Activated T-helper 1 cell treated with anti-CD3 and anti-CD28 coated beads, Interleukin-12 subunit alpha, Interleukin-12 subunit beta, Interleukin-2, Interleukin-4 antibody, amounts not matched to agents 30 ng/mL and 10 ng/mL and 1 ng/mL, durations not matched to agents 14 hours and 24 hours and 36 hours (primary cell): ENCODE measurements at regions not wholly inside any gene's neighbourhood (a gene's known extent, or its start where the extent isn't known, plus 50 kb on each side); places are given as distances from the start of the nearest gene placed in this dataset.

Experiments used
- DNase-seq: peaks from one replicate; pipeline ENCODE4 v3.0.0; 2021; ENCODE audit warnings: low spot score
- H3K27ac Mint-ChIP-seq: one replicate; pipeline ENCODE4 v1.8.0; 2021; ENCODE audit warnings: mild to moderate bottlenecking, mixed read lengths
- H3K27me3 Mint-ChIP-seq: one replicate; pipeline ENCODE4 v1.8.0; 2022; ENCODE audit warnings: mild to moderate bottlenecking, moderate library complexity, mixed read lengths; ENCODE audit not compliant: insufficient read depth
- H3K36me3 Mint-ChIP-seq: one replicate; pipeline ENCODE4 v1.8.0; 2021; ENCODE audit warnings: low read depth, mixed read lengths
- H3K4me1 Mint-ChIP-seq: one replicate; pipeline ENCODE4 v1.8.0; 2021; ENCODE audit warnings: low read depth, mixed read lengths
- H3K4me3 Mint-ChIP-seq: one replicate; pipeline ENCODE4 v1.8.0; 2021; ENCODE audit warnings: mild to moderate bottlenecking, moderate library complexity, mixed read lengths
- H3K9me3 Mint-ChIP-seq: one replicate; pipeline ENCODE4 v1.8.0; 2021; ENCODE audit warnings: mixed read lengths
- intact Hi-C: fragments of 100-400 bp; cut with micrococcal nuclease; formaldehyde crosslinking; loops from one replicate; pipeline ENCODE4 v1.15.1; 2024

GRCh38 chr15:39460748-39461147 is 120.1 kb upstream of the THBS1 start:
- H3K27ac Mint-ChIP-seq, result no peak overlapping the region
- DNase-seq, result no peak
- intact Hi-C loops, result no loop called here
- no peaks in the 10 kb centered on the region for H3K27me3 Mint-ChIP-seq
- no peaks in the 10 kb centered on the region for H3K4me1 Mint-ChIP-seq
- H3K9me3 Mint-ChIP-seq, result no peaks in the 10 kb centered on the region
- H3K36me3 Mint-ChIP-seq, result no peaks in the 10 kb centered on the region
- no peak overlapping the region for H3K4me3 Mint-ChIP-seq

- intact Hi-C loops, result no loop called here
- Mint-ChIP-seq H3K27ac (no peak overlapping the region), H3K36me3 (no peaks in the 10 kb centered on the region), H3K9me3 (no peaks in the 10 kb centered on the region), H3K4me1 (no peaks in the 10 kb centered on the region), H3K4me3 (no peak overlapping the region), H3K27me3 (no peaks in the 10 kb centered on the region)
- DNase-seq, result no peak
Measured at GRCh38 chr15:39461536-39462130, 119.2 kb upstream of the THBS1 start.

GRCh38 chr15:39462691-39463090 is 118.2 kb upstream of the THBS1 start:
- no peak for DNase-seq
- Mint-ChIP-seq H3K36me3 (no peaks in the 10 kb centered on the region), H3K4me3 (no peak overlapping the region), H3K9me3 (no peaks in the 10 kb centered on the region), H3K27me3 (no peaks in the 10 kb centered on the region), H3K4me1 (no peaks in the 10 kb centered on the region), H3K27ac (no peak overlapping the region)
- intact Hi-C loops, result no loop called here

GRCh38 chr15:39465843-39466749 is 114.8 kb upstream of the THBS1 start:
- Mint-ChIP-seq H3K27me3 (no peaks in the 10 kb centered on the region), H3K9me3 (no peaks in the 10 kb centered on the region), H3K27ac (no peak overlapping the region), H3K4me3 (no peak overlapping the region), H3K36me3 (no peaks in the 10 kb centered on the region), H3K4me1 (no peaks in the 10 kb centered on the region)
- no peak for DNase-seq
- intact Hi-C loops, result no loop called here

- Mint-ChIP-seq H3K4me3 (no peak overlapping the region), H3K4me1 (no peaks in the 10 kb centered on the region), H3K27me3 (no peaks in the 10 kb centered on the region), H3K9me3 (no peaks in the 10 kb centered on the region), H3K27ac (no peak overlapping the region), H3K36me3 (no peaks in the 10 kb centered on the region)
- no peak for DNase-seq
- intact Hi-C loops, result no loop called here
Measured at GRCh38 chr15:39466750-39467105, 114.2 kb upstream of the THBS1 start.

- Mint-ChIP-seq H3K4me3 (no peak overlapping the region), H3K9me3 (no peaks in the 10 kb centered on the region), H3K4me1 (no peaks in the 10 kb centered on the region), H3K27me3 (no peaks in the 10 kb centered on the region), H3K27ac (no peak overlapping the region), H3K36me3 (no peaks in the 10 kb centered on the region)
- DNase-seq, result no peak
- intact Hi-C loops, result no loop called here
Measured at GRCh38 chr15:39468331-39468730, 112.5 kb upstream of the THBS1 start.

- Mint-ChIP-seq H3K27ac (no peak overlapping the region), H3K9me3 (no peaks in the 10 kb centered on the region), H3K27me3 (no peaks in the 10 kb centered on the region), H3K36me3 (no peaks in the 10 kb centered on the region), H3K4me1 (no peaks in the 10 kb centered on the region), H3K4me3 (no peak overlapping the region)
- intact Hi-C loops, result no loop called here
- no peak for DNase-seq
Measured at GRCh38 chr15:39468828-39469227, 112.1 kb upstream of the THBS1 start.

- no peaks in the 10 kb centered on the region for H3K4me1 Mint-ChIP-seq
Measured at GRCh38 chr15:39471785-39472574, 108.9 kb upstream of the THBS1 start.

GRCh38 chr15:39472621-39473297 is 108.1 kb upstream of the THBS1 start:
- no peaks in the 10 kb centered on the region for H3K9me3 Mint-ChIP-seq
- no peak for DNase-seq
- intact Hi-C loops, result no loop called here
- no peak overlapping the region for H3K4me3 Mint-ChIP-seq
- peaks cover 1% of the 10 kb centered on the region for H3K27me3 Mint-ChIP-seq
- no peaks in the 10 kb centered on the region for H3K36me3 Mint-ChIP-seq
- H3K4me1 Mint-ChIP-seq, result no peaks in the 10 kb centered on the region
- H3K27ac Mint-ChIP-seq, result no peak overlapping the region

More at GRCh38 chr15:39471785-39472574, 108.9 kb upstream of the THBS1 start:
- Mint-ChIP-seq H3K27me3 (no peaks in the 10 kb centered on the region), H3K27ac (no peak overlapping the region), H3K4me3 (no peak overlapping the region), H3K36me3 (no peaks in the 10 kb centered on the region), H3K9me3 (no peaks in the 10 kb centered on the region)
- DNase-seq, result no peak
- intact Hi-C loops, result no loop called here

- intact Hi-C loops, result no loop called here
- H3K27me3 Mint-ChIP-seq, result peaks cover 4% of the 10 kb centered on the region
- no peaks in the 10 kb centered on the region for H3K4me1 Mint-ChIP-seq
Measured at GRCh38 chr15:39473298-39473947, 107.5 kb upstream of the THBS1 start.

GRCh38 chr15:39474657-39475056 is 106.2 kb upstream of the THBS1 start:
- Mint-ChIP-seq H3K4me1 (peaks cover 5% of the 10 kb centered on the region), H3K36me3 (no peaks in the 10 kb centered on the region), H3K27ac (no peak overlapping the region), H3K27me3 (peaks cover 5% of the 10 kb centered on the region), H3K4me3 (no peak overlapping the region), H3K9me3 (no peaks in the 10 kb centered on the region)
- intact Hi-C loops, result no loop called here
- no peak for DNase-seq

More at GRCh38 chr15:39473298-39473947, 107.5 kb upstream of the THBS1 start:
- H3K4me3 Mint-ChIP-seq, result no peak overlapping the region
- no peak overlapping the region for H3K27ac Mint-ChIP-seq
- H3K36me3 Mint-ChIP-seq, result no peaks in the 10 kb centered on the region
- no peaks in the 10 kb centered on the region for H3K9me3 Mint-ChIP-seq
- no peak for DNase-seq

- H3K4me1 Mint-ChIP-seq, result peaks cover 5% of the 10 kb centered on the region
- peaks cover 5% of the 10 kb centered on the region for H3K27me3 Mint-ChIP-seq
- no peak overlapping the region for H3K27ac Mint-ChIP-seq
- intact Hi-C loops, result no loop called here
- H3K36me3 Mint-ChIP-seq, result no peaks in the 10 kb centered on the region
- H3K9me3 Mint-ChIP-seq, result no peaks in the 10 kb centered on the region
- no peak for DNase-seq
- no peak overlapping the region for H3K4me3 Mint-ChIP-seq
Measured at GRCh38 chr15:39478996-39479395, 101.9 kb upstream of the THBS1 start.
